ENCODE measurements at regions not wholly inside any gene's neighbourhood (a gene's known extent, or its start where the extent isn't known, plus 50 kb on each side); places are given as distances from the start of the nearest gene placed in this dataset.
"Not testable (repeated sequence)": the region's sequence is repeated elsewhere in the genome, so short reads cannot be mapped to it uniquely, and the experiment has no call there.

DNA sequence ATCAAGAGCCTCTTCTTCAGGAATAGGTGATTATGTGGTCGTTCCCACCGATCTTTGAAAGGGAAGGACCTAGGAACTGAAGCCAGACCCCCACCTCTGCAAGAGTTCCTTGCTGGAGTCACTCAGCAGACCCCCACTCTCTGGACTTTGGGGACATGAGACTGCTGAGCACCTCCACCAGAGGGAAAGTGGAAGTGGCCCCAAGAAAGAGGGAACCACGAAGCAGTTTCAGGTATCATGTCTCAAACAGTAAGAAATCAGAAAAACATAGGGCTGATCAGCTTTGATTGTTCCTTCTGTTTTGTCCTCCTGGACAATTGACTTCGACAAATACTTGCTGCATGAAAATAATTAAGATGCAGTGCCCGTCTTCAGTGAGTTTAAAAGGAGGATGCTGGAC, 84.2 kb upstream of the ADORA2B start:
- not testable (repeated sequence) for ATAC-seq
- 87 to 91% (median 88%) methylated on average over 5 of the region's 5 CpGs for WGBS, 3 donors

DNA sequence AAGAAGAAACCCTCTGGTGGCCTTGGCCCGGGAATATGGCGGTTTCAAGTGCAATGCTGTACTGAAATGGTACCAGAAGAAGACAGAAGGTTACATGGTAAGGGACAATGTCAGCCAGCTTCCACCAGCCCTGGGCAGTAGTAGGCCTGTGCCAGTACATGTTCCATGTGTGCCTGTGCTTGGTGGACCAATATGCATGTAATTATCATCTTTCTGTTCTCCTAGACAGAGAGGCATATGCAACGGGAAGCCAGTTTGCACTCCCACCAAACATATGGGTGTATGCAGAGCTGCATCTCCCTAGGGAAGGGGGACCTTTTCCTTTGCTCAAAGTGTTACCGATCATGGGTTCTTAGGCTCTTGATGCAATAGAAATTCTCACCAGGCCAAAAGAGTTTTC, 80.9 kb upstream of the ADORA2B start:
- ATAC-seq: not testable (repeated sequence)
- 77 to 82% (median 80%) methylated on average over 4 of the region's 4 CpGs for WGBS, 3 donors

More for the DNA sequence above, 84.2 kb upstream of the ADORA2B start:
- DNase-seq; H3K9me3 ChIP-seq; H3K4me1 ChIP-seq; H3K4me3 ChIP-seq; intact Hi-C loops (cut with DNase I); H3K27ac ChIP-seq; H3K36me3 ChIP-seq (ENCODE audit: insufficient read depth in 1 of 2, low read depth in 1 of 2); H3K27me3 ChIP-seq (ENCODE audit: insufficient read depth in 3 of 3, low read length in 2 of 3): not testable (repeated sequence)

GRCh38 chr17:15864472-15864871, 80.5 kb upstream of the ADORA2B start:
- ATAC-seq; intact Hi-C loops (cut with DNase I): not testable (repeated sequence)

More for the DNA sequence above, 80.9 kb upstream of the ADORA2B start:
- intact Hi-C loops (cut with DNase I); DNase-seq; H3K36me3 ChIP-seq (ENCODE audit: insufficient read depth in 1 of 2, low read depth in 1 of 2); H3K4me1 ChIP-seq; H3K9me3 ChIP-seq; H3K27me3 ChIP-seq (ENCODE audit: insufficient read depth in 3 of 3, low read length in 2 of 3); H3K27ac ChIP-seq; H3K4me3 ChIP-seq: not testable (repeated sequence)

GRCh38 chr17:15866015-15866414, 78.9 kb upstream of the ADORA2B start:
- H3K4me3 ChIP-seq; H3K27me3 ChIP-seq (ENCODE audit: insufficient read depth in 3 of 3, low read length in 2 of 3); DNase-seq; H3K4me1 ChIP-seq; ATAC-seq; H3K9me3 ChIP-seq; H3K36me3 ChIP-seq (ENCODE audit: insufficient read depth in 1 of 2, low read depth in 1 of 2); H3K27ac ChIP-seq; intact Hi-C loops (cut with DNase I): not testable (repeated sequence)
- 89 to 98% (median 95%) methylated on average over 3 of the region's 3 CpGs for WGBS, 3 donors

More at GRCh38 chr17:15864472-15864871, 80.5 kb upstream of the ADORA2B start:
- not testable (repeated sequence) for H3K27me3 ChIP-seq (ENCODE audit: insufficient read depth in 3 of 3, low read length in 2 of 3); H3K4me3 ChIP-seq; H3K27ac ChIP-seq; DNase-seq; H3K4me1 ChIP-seq; H3K9me3 ChIP-seq; H3K36me3 ChIP-seq (ENCODE audit: insufficient read depth in 1 of 2, low read depth in 1 of 2)
- 51 to 57% (median 52%) methylated on average over 4 of the region's 4 CpGs for WGBS, 3 donors

GRCh38 chr17:15867331-15867730, 77.6 kb upstream of the ADORA2B start:
- H3K4me3 ChIP-seq; H3K27ac ChIP-seq; H3K9me3 ChIP-seq; H3K27me3 ChIP-seq (ENCODE audit: insufficient read depth in 3 of 3, low read length in 2 of 3); DNase-seq; intact Hi-C loops (cut with DNase I); H3K36me3 ChIP-seq (ENCODE audit: insufficient read depth in 1 of 2, low read depth in 1 of 2); H3K4me1 ChIP-seq; ATAC-seq: not testable (repeated sequence)
- WGBS, 3 donors: 96 to 97% (median 97%) methylated on average over 11 to 27 of the region's 31 CpGs

DNA sequence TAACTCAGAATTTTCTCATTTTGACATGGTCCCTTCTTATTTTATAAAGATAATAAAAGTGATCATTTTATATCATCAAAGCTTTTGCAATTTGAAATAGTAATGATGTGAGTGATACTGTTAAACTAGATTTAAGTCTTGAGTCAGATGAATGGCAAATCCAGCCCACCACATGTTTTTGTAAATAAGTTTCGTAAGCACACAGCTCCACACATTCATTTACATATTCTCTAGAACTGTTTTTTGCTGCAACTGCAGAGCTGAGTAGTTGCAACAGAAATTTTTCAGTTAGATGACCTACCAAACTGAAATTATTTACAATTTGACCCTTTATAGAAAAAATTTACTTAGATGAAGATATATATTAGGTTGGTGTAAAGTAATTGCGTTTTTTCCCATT, 75.1 kb upstream of the ADORA2B start:
- H3K36me3 ChIP-seq (ENCODE audit: insufficient read depth in 1 of 2, low read depth in 1 of 2); DNase-seq; H3K27me3 ChIP-seq (ENCODE audit: insufficient read depth in 3 of 3, low read length in 2 of 3); H3K4me1 ChIP-seq; H3K27ac ChIP-seq; intact Hi-C loops (cut with DNase I); ATAC-seq; H3K4me3 ChIP-seq; H3K9me3 ChIP-seq: not testable (repeated sequence)
- no CpG with 5 or more reads among the region's 2 CpGs for WGBS, 3 donors

DNA sequence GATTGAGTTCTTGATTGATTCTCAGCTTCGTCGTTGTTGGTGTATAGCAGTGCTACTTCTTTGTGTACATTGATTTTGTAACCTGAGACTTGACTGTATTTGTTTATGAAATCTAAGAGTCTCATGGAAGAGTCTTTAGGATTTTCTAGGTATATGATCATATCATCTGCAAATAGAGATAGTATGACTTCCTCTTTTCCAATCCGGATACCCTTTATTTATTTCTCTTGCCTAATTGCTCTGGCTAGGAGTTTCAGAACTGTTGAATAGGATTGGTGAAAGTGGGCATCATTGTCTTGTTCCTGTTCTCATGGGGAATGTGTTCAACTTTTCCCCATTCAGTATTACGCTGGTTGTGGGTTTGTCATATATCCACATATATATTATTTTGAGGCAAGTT, 72.3 kb upstream of the ADORA2B start:
- 79 to 82% (median 79%) methylated on average over 4 of the region's 4 CpGs for WGBS, 3 donors
- DNase-seq; ATAC-seq; H3K27me3 ChIP-seq (ENCODE audit: insufficient read depth in 3 of 3, low read length in 2 of 3); H3K9me3 ChIP-seq; H3K4me3 ChIP-seq; H3K36me3 ChIP-seq (ENCODE audit: insufficient read depth in 1 of 2, low read depth in 1 of 2); intact Hi-C loops (cut with DNase I); H3K27ac ChIP-seq; H3K4me1 ChIP-seq: not testable (repeated sequence)

GRCh38 chr17:15877882-15878500, 66.9 kb upstream of the ADORA2B start:
- H3K4me3 ChIP-seq; H3K27me3 ChIP-seq (ENCODE audit: insufficient read depth in 3 of 3, low read length in 2 of 3); intact Hi-C loops (cut with DNase I); ATAC-seq; H3K4me1 ChIP-seq; DNase-seq; H3K9me3 ChIP-seq; H3K36me3 ChIP-seq (ENCODE audit: insufficient read depth in 1 of 2, low read depth in 1 of 2); H3K27ac ChIP-seq: not testable (repeated sequence)
- 59 to 69% (median 69%) methylated on average over 7 of the region's 7 CpGs for WGBS, 3 donors
